ENCODE measurements at regions not wholly inside any gene's neighbourhood (a gene's known extent, or its start where the extent isn't known, plus 50 kb on each side); places are given as distances from the start of the nearest gene placed in this dataset.

GRCh38 chr4:41430792-41431191, 107.2 kb upstream of the LIMCH1 start:
- no peak for DNase-seq

- DNase-seq = no peak
Observed at GRCh38 chr4:41431276-41431675, 106.7 kb upstream of the LIMCH1 start.

GRCh38 chr4:41432219-41432618, 105.7 kb upstream of the LIMCH1 start:
- DNase-seq = no peak

GRCh38 chr4:41432881-41433280, 105.1 kb upstream of the LIMCH1 start:
- no peak for DNase-seq

- DNase-seq = no peak
Observed at GRCh38 chr4:41433361-41433760, 104.6 kb upstream of the LIMCH1 start.

GRCh38 chr4:41435510-41435909, 102.4 kb upstream of the LIMCH1 start:
- no peak for DNase-seq

- DNase-seq = no peak
Observed at GRCh38 chr4:41436419-41436818, 101.5 kb upstream of the LIMCH1 start.

- no peak for DNase-seq
Observed at GRCh38 chr4:41437111-41437536, 100.8 kb upstream of the LIMCH1 start.

GRCh38 chr4:41438931-41439297, 99.0 kb upstream of the LIMCH1 start:
- DNase-seq = no peak

GRCh38 chr4:41442810-41443209, 95.1 kb upstream of the LIMCH1 start:
- DNase-seq = peak; percentile 74

GRCh38 chr4:41443340-41444079, 94.4 kb upstream of the LIMCH1 start:
- no peak for DNase-seq

- DNase-seq = no peak
Observed at GRCh38 chr4:41446391-41446790, 91.6 kb upstream of the LIMCH1 start.

- DNase-seq = no peak
Observed at GRCh38 chr4:41446981-41447725, 90.8 kb upstream of the LIMCH1 start.

- no peak for DNase-seq
Observed at GRCh38 chr4:41448934-41449333, 89.0 kb upstream of the LIMCH1 start.

GRCh38 chr4:41451961-41452360, 86.0 kb upstream of the LIMCH1 start:
- no peak for DNase-seq

GRCh38 chr4:41452484-41453225, 85.3 kb upstream of the LIMCH1 start:
- DNase-seq = no peak

- DNase-seq = no peak
Observed at GRCh38 chr4:41454423-41454822, 83.5 kb upstream of the LIMCH1 start.

GRCh38 chr4:41455206-41455605, 82.8 kb upstream of the LIMCH1 start:
- no peak for DNase-seq

GRCh38 chr4:41456559-41457101, 81.3 kb upstream of the LIMCH1 start:
- no peak for DNase-seq

- no peak for DNase-seq
Observed at GRCh38 chr4:41458689-41459088, 79.3 kb upstream of the LIMCH1 start.

GRCh38 chr4:41460641-41461040, 77.3 kb upstream of the LIMCH1 start:
- no peak for DNase-seq

- no peak for DNase-seq
Observed at GRCh38 chr4:41461780-41462307, 76.1 kb upstream of the LIMCH1 start.

GRCh38 chr4:41465146-41465761, 72.7 kb upstream of the LIMCH1 start:
- DNase-seq = no peak

All from NCI-H526 treated with DMSO at 0.1 percent for 48 hours (cell line).